IgD-negative memory B cell (primary cell): ENCODE measurements at regions not wholly inside any gene's neighbourhood (a gene's known extent, or its start where the extent isn't known, plus 50 kb on each side); places are given as distances from the start of the nearest gene placed in this dataset.

ENCODE experiments used
- H3K27ac Mint-ChIP-seq, 3 donors: one replicate each; pipeline ENCODE4 v1.8.0; 2020 to 2022; ENCODE audit warnings: mild to moderate bottlenecking in 3 of 3, mixed read lengths in 3 of 3, moderate library complexity in 1 of 3
- H3K27me3 Mint-ChIP-seq: one replicate; pipeline ENCODE4 v1.8.0; 2021; ENCODE audit warnings: mixed read lengths
- H3K36me3 Mint-ChIP-seq: one replicate; pipeline ENCODE4 v1.8.0; 2020; ENCODE audit warnings: mild to moderate bottlenecking, mixed read lengths
- H3K4me1 Mint-ChIP-seq, 3 donors: one replicate each; pipeline ENCODE4 v1.8.0; 2020 to 2022; ENCODE audit warnings: mixed read lengths in 3 of 3, mild to moderate bottlenecking in 1 of 3
- H3K4me3 Mint-ChIP-seq, 4 donors: one replicate each; pipeline ENCODE4 v1.8.0; 2020 to 2022; ENCODE audit warnings: mild to moderate bottlenecking in 4 of 4, mixed read lengths in 4 of 4, moderate library complexity in 3 of 4
- H3K9me3 Mint-ChIP-seq, 3 donors: one replicate each; pipeline ENCODE4 v1.8.0; 2020 to 2021; ENCODE audit warnings: mixed read lengths in 3 of 3, mild to moderate bottlenecking in 1 of 3

DNA sequence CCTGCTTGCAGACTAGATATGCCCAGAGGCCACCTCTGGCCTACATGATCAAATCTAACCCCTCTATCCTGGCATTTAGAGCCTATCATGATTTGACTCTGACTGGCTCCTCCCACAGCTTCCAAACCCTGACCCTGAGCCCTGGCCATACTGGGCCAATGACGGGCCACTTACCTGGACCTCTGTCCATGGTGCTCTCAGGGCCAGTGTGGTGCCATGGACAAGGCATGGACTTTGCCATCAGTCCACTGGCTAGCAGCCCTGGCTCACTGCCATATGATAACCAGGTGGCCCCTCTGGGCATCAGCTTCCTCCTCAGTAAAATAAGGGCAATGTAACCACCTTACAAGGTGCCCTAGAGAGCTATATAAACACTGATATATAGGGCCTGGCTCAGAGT, 713.4 kb downstream of the PTPRU start:
- Mint-ChIP-seq H3K27ac (no peak overlapping the region), H3K4me1 (no peaks in the 10 kb centered on the region), H3K4me3 (no peak overlapping the region), H3K27me3 (no peaks in the 10 kb centered on the region), H3K9me3 (no peaks in the 10 kb centered on the region), H3K36me3 (no peaks in the 10 kb centered on the region)

DNA sequence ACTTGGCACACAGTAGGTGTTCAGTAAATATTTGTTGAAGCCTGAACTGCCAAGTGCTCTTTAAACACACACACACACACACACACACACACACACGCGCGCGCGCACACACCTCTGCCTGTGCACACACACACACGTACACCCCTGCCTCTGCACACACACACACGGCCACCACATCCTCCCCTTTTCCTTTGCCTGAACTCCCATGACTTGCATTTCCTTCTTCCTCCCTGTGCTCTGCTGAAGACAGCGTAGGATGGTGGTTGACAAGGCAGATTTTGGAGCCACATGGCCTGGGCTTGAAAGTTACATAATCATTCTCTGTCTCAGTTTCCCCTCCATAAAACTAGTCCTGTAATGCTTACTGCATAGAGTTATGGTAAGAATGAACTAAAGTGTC, 712.3 kb downstream of the PTPRU start:
- no peaks in the 10 kb centered on the region for H3K27me3 Mint-ChIP-seq
- H3K36me3 Mint-ChIP-seq, result no peaks in the 10 kb centered on the region
- H3K9me3 Mint-ChIP-seq, result no peaks in the 10 kb centered on the region
- H3K4me3 Mint-ChIP-seq, result no peak overlapping the region
- peak overlapping the region in 1 of 3 donors; percentile 28 for H3K27ac Mint-ChIP-seq
- H3K4me1 Mint-ChIP-seq, result no peaks in the 10 kb centered on the region

DNA sequence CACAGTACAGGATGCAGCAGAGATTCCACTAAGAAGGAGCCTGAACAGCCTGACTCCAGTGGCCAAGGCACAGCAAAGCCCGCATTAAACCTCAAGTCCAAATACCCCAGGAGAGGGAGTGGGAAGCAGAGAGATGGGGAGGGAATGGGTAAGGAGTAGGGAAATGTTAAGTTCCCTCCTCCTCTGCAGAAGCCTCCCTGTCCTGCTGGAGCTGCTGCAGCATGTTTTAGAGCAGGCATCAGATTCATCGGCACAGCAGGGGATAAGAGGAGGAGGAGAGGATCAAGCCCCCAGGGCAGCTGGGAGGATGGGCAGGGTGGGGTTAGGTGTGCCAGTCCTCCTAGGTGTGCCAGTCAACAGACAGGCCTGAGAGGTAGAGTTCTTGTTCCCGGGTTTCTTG, 709.7 kb downstream of the PTPRU start:
- H3K27me3 Mint-ChIP-seq, result peaks cover 3% of the 10 kb centered on the region
- no peaks in the 10 kb centered on the region for H3K4me1 Mint-ChIP-seq
- H3K36me3 Mint-ChIP-seq, result no peaks in the 10 kb centered on the region
- H3K4me3 Mint-ChIP-seq, result no peak overlapping the region
- H3K9me3 Mint-ChIP-seq, result no peaks in the 10 kb centered on the region
- H3K27ac Mint-ChIP-seq, result no peak overlapping the region

DNA sequence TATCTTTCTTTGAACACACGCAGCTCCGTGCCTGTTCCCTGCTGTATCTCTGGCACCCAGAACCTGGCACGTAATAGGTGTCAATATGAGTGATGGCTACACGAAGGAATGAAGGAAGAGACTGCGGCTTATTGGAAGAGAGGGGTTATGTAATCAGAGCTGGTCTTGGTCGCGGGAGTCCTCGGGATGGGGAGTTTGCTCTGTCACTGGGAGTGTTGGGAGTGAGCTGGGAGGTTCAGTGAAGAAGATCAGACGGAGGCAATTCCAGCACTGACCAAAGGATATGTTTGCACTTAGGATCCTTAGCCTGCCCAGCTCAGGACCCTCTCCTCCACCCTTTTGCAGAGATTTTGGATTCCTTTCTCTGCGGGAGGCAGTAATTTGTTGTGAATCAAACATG, 709.1 kb downstream of the PTPRU start:
- Mint-ChIP-seq H3K36me3 (no peaks in the 10 kb centered on the region), H3K4me3 (peak overlapping the region in 1 of 4 donors; percentile 43), H3K27me3 (peaks cover 3% of the 10 kb centered on the region), H3K27ac (no peak overlapping the region), H3K4me1 (no peaks in the 10 kb centered on the region), H3K9me3 (no peaks in the 10 kb centered on the region)

DNA sequence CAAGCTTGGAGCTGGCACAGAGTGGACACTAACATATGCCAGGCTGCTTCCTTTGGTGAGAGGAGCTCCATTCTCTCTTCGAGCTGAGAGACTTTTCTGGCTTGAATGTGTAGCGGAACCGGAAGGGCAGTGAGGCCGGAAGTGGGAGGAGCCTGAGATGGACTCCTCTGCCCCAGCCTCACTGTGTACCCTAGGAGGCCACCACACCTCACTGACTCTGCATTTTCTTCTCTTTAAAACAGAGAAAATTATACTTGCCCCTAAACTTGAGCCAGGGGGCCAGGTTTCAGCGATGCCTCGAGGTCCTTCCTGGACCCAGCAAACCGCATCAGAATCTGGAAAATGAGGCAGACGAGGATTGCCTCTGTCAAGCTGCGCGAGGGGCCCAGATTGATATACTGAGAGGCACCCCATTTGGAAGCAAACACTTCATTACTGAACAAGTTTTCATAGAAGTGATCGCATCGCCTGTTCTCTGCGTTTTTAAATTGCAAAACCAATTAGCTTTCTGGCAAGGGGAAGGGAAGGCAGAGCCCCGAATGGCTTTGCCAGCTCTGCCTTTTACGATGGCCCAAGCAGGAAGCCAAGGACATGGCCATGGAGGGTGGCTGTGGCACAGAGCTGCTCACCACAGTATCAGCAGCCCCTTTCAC, 708.1 kb downstream of the PTPRU start:
- Mint-ChIP-seq H3K9me3 (no peaks in the 10 kb centered on the region), H3K27me3 (peaks cover 3% of the 10 kb centered on the region), H3K27ac (peak overlapping the region in 1 of 3 donors; percentile 39), H3K4me1 (no peaks in the 10 kb centered on the region), H3K36me3 (no peaks in the 10 kb centered on the region), H3K4me3 (no peak overlapping the region)

DNA sequence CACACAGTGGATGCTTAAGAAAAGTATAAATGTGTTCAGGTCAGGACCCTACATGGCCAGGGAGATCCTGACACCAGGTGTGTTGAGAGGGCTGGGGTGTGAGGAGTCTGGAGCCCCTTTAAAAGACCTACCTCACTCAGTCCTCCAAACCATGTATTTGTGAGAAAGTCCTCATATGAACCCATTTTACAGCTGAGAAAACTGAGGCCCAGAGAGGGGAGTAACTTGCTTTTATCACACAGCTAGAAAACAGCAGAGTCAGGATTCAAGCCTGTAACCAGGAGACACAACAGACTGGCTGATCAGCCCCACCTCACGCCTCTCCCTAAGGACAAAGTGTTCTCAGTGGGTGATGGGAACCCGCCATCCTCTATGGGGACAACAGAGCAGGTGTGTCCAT, 706.7 kb downstream of the PTPRU start:
- no peaks in the 10 kb centered on the region for H3K4me1 Mint-ChIP-seq
- peaks cover 3% of the 10 kb centered on the region for H3K27me3 Mint-ChIP-seq
- no peaks in the 10 kb centered on the region for H3K9me3 Mint-ChIP-seq
- no peak overlapping the region for H3K4me3 Mint-ChIP-seq
- no peaks in the 10 kb centered on the region for H3K36me3 Mint-ChIP-seq
- no peak overlapping the region for H3K27ac Mint-ChIP-seq

DNA sequence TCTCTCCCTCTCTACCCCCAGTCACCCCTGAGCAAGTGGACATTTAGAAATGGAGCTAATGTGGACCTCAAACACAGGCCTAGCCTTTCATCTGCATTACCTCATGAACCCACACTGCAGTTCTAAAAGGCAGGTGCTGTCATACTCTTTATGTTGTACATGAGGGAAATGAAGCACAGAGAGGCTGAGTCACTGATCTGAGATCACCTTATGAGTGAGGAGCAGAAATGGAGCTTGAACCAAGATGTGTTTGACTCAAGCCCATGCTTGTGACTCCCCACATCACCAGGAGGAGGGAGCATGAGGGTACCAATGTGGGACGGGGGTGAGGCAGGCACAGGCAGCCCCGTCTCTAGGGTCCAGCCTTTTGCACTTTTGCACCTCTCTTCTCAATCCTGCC, 702.8 kb downstream of the PTPRU start:
- H3K27ac Mint-ChIP-seq, result no peak overlapping the region
- H3K9me3 Mint-ChIP-seq, result no peaks in the 10 kb centered on the region
- no peaks in the 10 kb centered on the region for H3K4me1 Mint-ChIP-seq
- H3K27me3 Mint-ChIP-seq, result peaks cover 5% of the 10 kb centered on the region
- H3K36me3 Mint-ChIP-seq, result peaks cover 1% of the 10 kb centered on the region
- H3K4me3 Mint-ChIP-seq, result no peak overlapping the region

DNA sequence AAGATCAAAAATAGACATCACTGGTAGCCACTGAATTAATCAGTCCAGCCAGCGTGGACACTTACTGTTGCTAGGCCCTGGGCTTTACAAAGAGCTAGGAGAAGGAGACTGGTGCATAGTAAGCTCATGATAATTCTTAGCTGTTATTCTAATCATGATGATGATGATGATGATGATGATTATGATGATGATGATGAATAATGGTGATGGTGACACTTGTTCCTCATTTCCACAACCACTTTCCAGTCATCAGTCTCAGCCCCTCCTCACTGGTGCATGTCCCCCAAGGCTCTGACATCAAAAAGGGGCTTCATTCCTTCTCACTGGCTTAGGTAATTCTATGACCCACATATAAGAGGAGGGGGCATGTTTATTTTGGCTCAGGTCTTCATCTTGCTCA, 701.0 kb downstream of the PTPRU start:
- Mint-ChIP-seq H3K36me3 (peaks cover 1% of the 10 kb centered on the region), H3K9me3 (no peaks in the 10 kb centered on the region)

DNA sequence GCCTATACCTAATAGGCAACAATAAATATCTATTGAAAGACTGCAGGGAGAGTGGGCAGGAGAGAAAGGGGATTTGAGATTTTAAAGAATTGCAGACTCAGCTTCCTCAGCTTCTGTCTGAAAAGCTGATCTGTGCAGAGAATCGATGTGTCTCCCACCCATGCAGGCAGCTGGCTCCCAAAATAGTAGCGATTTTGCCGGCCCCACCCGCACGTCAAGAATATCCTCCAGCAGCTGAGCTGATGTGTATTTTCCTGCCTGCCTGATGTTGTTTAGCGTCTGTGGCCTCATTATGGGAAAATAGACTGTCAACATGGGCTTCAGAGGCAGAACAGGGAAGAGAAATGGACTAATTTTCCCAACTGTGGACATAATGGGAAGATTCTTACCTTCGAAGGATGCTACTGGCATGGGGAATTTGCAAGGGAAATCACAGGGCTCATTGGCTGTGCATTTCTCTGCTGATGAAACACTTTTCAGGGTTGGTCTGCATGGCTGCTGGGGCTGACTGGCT, 699.8 kb downstream of the PTPRU start:
- peaks cover 1% of the 10 kb centered on the region for H3K36me3 Mint-ChIP-seq
- H3K9me3 Mint-ChIP-seq, result no peaks in the 10 kb centered on the region
- H3K4me3 Mint-ChIP-seq, result no peak overlapping the region
- no peak overlapping the region for H3K27ac Mint-ChIP-seq
- no peaks in the 10 kb centered on the region for H3K4me1 Mint-ChIP-seq
- peaks cover 5% of the 10 kb centered on the region for H3K27me3 Mint-ChIP-seq

More for the DNA sequence above, 701.0 kb downstream of the PTPRU start:
- Mint-ChIP-seq H3K27me3 (peaks cover 8% of the 10 kb centered on the region), H3K4me1 (no peaks in the 10 kb centered on the region), H3K4me3 (no peak overlapping the region), H3K27ac (no peak overlapping the region)

DNA sequence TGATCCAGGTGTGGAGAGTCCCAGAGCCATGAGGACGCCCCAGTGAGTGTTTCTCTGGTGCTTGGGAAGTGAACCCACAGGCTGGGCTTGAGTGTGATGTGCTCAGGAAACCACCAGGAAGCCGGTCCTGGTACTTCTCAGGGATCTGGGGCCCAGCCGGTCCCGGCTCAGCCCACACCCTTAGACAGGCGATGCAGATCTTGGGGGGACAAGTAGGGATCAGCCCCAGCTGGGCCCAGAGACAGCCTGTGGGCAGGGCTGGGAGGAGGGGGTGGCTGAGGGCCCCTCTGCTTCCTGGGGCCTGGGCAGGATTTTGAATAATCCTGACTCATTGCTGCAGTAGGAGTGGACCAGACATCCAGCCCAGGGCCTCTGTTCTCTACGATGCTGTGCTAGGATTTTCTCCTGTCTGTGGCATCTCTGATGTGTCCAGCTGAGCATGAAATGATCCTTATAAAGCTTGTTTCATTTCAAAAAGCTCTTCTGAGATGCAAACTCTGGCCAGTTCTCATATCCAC, 698.0 kb downstream of the PTPRU start:
- H3K27me3 Mint-ChIP-seq, result peaks cover 5% of the 10 kb centered on the region
- H3K4me3 Mint-ChIP-seq, result no peak overlapping the region
- H3K4me1 Mint-ChIP-seq, result no peaks in the 10 kb centered on the region
- H3K9me3 Mint-ChIP-seq, result no peaks in the 10 kb centered on the region
- no peak overlapping the region for H3K27ac Mint-ChIP-seq
- peaks cover 1% of the 10 kb centered on the region for H3K36me3 Mint-ChIP-seq

DNA sequence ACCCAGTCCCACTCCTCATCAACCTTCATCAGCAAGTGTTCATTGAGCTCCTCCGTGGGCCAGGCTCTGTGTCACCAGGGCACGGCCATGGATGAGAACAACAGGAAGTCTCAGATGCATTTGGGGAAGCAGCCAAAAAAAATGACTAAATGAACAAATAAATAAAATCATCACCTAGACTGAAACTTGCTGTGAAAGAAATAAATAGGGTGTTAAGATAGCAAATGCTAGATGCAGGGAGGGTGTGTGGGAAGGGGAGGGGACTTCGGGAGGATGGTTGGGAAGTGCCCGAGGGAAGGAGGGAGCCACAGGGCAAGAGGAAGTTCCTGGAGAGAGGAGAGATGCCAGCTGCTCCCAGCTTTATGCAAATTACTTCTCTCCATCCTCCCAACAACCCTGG, 696.7 kb downstream of the PTPRU start:
- Mint-ChIP-seq H3K9me3 (no peaks in the 10 kb centered on the region), H3K27ac (no peak overlapping the region), H3K4me1 (no peaks in the 10 kb centered on the region), H3K4me3 (no peak overlapping the region), H3K36me3 (peaks cover 3% of the 10 kb centered on the region), H3K27me3 (peaks cover 5% of the 10 kb centered on the region)

DNA sequence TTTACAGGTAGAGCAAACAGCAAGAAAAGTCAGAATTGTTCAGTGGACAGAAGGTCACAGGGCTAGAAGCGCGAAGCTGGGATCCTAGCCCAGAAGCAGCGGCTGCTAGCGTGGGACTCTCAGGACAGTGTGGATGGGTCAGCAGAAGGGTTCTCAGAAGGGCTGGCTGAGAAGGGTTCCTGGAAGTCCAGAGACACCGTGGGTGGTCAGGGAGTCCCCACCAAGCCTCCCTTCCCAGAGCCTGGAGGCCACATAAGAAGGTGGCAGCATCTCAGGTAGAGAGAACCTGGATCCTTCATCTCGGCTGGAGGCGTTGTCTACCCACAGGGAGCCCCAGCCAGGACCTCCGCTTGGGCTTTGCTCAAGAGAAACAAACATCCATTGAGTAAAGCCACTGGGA, 696.3 kb downstream of the PTPRU start:
- no peaks in the 10 kb centered on the region for H3K4me1 Mint-ChIP-seq
- no peaks in the 10 kb centered on the region for H3K9me3 Mint-ChIP-seq
- H3K4me3 Mint-ChIP-seq, result no peak overlapping the region
- H3K27ac Mint-ChIP-seq, result no peak overlapping the region
- H3K27me3 Mint-ChIP-seq, result peaks cover 5% of the 10 kb centered on the region
- peaks cover 3% of the 10 kb centered on the region for H3K36me3 Mint-ChIP-seq

DNA sequence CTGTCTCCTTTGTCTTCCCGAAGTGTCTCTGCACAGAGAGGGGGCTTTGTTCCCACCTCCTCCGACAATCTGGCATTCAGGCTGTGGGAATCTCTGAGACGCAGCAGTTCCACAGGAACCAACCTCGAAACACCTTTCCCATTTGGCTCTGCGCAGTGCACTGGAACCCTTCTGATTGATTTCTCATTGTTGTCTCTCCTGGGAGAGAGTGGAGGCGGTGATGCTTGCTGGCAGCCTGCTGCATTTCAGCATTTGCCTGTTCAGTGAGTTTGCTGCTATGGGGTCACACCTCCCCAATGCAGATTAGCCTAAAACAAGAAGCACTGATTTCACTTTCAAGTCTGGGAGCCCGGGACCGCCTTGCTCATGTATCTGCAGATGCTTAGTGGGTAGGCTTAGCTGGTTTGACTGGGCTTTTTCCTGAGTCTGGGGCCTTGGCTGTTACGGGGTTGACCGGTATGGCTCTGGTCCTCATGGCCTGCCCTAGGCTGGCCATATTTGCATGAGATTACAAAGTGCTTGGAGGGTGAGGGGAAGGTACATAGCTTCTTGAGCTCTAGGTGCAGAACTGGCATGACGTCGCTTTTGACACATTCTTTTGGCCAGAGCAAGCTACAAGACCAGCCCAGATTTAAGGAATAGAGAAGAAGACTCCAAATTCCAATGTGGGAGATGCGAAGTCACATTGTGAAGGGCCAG, 695.3 kb downstream of the PTPRU start:
- peaks cover 5% of the 10 kb centered on the region for H3K27me3 Mint-ChIP-seq
- H3K9me3 Mint-ChIP-seq, result no peaks in the 10 kb centered on the region
- no peak overlapping the region for H3K27ac Mint-ChIP-seq
- no peak overlapping the region for H3K4me3 Mint-ChIP-seq
- peaks cover 2% of the 10 kb centered on the region for H3K36me3 Mint-ChIP-seq
- H3K4me1 Mint-ChIP-seq, result no peaks in the 10 kb centered on the region

DNA sequence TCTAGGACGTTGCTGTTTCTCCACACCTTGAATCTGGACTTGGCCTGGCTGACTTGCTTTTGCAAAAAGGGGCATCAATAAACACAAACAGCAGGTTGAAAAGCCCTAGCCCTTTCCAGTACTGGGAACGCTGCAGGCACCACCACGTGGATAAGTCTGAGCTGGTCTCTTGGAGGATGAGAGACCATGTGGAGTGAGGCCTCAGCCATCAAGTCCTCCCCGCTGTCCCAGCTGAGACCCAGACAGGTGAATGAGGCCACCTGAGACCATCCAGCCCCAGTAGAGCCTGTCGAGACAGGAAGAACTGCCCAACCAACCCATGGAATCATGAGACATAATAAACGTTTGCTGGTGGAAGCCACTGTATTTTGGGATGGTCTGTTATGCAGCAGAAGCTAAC, 688.7 kb downstream of the PTPRU start:
- Mint-ChIP-seq H3K9me3 (no peaks in the 10 kb centered on the region), H3K4me3 (no peak overlapping the region), H3K4me1 (no peaks in the 10 kb centered on the region), H3K27ac (no peak overlapping the region), H3K36me3 (peaks cover 2% of the 10 kb centered on the region), H3K27me3 (peaks cover 4% of the 10 kb centered on the region)

DNA sequence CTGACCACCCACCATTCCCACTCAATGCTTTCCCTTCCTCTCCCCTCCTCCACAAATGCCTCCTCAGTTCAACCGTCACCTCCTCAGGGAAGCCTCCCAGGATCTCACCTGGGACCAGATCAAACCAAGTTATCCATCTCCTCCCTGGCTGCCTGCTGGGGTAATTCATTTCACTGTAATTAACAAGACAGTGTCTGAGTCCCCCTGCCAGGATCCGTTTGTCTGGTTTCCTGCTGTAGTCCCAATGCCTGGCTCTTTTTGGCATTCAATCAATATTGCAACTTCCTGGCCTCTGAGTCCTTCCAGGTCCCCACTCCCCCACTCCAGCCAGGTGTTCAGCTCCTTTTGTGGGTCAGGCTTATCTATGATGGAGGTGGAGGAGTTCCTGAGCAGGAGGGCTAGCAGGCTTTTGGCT, 687.7 kb downstream of the PTPRU start:
- peaks cover 4% of the 10 kb centered on the region for H3K27me3 Mint-ChIP-seq
- H3K9me3 Mint-ChIP-seq, result peaks cover 0 to 3% (median 0%) of the 10 kb centered on the region in 3 donors
- no peaks in the 10 kb centered on the region for H3K4me1 Mint-ChIP-seq
- peaks cover 2% of the 10 kb centered on the region for H3K36me3 Mint-ChIP-seq
- no peak overlapping the region for H3K27ac Mint-ChIP-seq
- H3K4me3 Mint-ChIP-seq, result no peak overlapping the region

DNA sequence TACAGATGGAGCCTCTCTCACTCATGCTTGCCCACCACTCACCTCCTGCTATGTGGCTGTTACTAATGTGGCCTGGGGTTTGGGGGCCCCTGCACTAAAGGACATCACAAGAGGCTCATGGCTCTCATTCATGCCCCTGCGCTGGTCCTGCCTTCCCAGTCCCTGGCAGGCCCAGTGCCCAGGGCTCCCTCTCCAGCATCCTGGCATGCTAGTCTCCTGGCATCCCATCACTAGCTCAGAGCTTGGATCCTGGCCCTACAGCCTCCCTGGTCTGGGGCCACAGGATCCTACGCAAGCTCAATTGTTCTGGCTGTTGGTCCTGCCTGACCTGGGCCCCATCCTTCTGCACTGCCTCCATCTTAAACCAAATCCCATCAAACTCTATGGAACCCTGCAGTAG, 685.4 kb downstream of the PTPRU start:
- Mint-ChIP-seq H3K27ac (no peak overlapping the region), H3K4me1 (no peaks in the 10 kb centered on the region), H3K4me3 (no peak overlapping the region), H3K27me3 (peaks cover 10% of the 10 kb centered on the region), H3K36me3 (no peaks in the 10 kb centered on the region), H3K9me3 (peaks cover 0 to 6% (median 0%) of the 10 kb centered on the region in 3 donors)
